ENCODE measurements at regions not wholly inside any gene's neighbourhood (a gene's known extent, or its start where the extent isn't known, plus 50 kb on each side); places are given as distances from the start of the nearest gene placed in this dataset.
"Not testable (repeated sequence)": the region's sequence is repeated elsewhere in the genome, so short reads cannot be mapped to it uniquely, and the experiment has no call there.

DNA sequence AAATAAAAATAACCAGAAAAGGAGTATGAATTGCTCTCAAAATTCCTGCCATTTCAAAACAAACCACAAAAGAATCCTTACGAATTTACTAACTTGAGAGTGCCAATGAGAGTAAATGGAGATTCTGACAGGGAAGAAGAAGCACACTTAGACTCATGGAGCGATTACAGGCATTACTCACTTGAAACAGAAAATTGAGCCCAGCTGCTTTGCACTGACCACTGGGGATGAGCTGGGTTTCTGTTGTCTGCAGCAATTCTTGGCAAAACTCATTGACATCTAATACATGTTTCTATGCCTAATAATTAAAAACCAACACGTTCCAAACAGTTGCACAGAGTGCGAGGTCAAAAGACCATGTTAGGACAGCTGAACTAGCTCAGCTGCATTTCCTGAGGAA lies 731.6 kb downstream of the DNAH5 start:
- no peak for DNase-seq

DNA sequence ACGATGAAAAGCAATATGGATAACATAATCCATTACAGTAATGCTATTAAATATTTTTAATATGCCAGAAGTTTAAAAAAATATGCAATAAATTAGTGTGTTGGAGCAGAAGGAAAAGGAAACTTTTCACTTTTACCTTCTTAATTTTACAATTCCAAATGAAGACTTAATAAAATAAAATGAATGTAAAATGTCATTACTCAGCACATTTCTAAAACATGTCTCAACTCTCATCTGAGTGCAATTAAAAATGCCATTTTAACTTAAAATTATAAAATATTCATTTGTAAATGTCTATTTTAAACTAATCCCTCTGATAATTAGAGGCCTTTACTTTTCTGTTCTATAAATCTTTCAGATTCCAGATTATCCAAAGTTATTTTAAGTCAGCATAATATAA lies 733.4 kb downstream of the DNAH5 start:
- DNase-seq: no peak

DNA sequence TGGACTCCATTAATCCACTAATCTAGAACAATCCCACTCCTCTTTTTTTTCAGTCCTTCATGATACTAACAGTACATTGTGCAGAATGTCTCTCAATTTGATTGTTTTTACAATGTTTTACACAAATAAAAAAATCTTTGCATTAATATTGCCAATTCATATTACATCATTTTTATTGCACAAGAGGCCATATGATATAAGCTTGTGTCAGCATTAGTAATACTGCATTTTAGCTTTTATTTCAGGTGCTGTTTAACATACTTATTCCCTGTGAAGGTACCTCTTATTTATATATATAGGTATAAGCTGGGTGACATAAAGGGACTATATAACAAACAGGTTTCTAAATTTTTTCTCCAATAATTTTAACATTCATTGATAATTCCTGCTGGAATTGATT lies 737.4 kb downstream of the DNAH5 start:
- DNase-seq: no peak

DNA sequence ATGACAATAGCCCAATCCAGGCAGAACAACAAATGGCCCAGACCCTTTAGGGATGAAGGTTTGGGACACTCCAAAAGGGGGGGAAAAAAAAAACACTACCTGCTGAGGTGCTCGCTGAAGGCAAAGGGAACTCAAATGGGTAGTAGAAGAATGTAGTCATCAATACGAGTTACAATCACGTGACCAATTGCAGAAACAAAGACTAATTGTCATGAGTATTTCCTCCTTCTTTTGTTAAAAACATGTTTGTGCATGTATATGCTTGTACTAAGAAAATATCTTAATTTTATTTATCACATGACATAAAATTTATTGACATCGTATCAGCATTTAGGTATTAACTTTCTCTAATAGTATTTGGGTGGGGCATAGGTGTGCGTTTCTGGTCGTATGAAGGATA lies 743.5 kb downstream of the DNAH5 start:
- no peak for DNase-seq

DNA sequence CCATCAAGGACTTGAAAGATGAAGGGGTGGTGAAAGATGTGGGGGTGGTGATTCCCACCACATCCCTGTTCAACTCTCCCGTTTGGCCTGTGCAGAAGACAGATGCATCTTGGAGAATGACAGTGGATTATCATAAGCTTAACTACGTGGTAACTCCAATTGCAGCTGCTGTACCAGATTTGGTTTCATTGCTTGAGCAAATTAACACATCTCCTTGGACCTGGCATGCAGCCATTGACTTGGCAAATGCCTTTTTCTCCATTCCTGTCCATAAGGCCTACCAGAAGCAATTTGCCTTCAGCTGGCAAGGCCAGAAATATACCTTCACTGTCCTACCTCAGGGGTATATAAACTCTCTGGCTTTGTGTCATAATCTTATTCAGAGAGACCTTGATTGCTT lies 746.3 kb downstream of the DNAH5 start:
- not testable (repeated sequence) for DNase-seq

DNA sequence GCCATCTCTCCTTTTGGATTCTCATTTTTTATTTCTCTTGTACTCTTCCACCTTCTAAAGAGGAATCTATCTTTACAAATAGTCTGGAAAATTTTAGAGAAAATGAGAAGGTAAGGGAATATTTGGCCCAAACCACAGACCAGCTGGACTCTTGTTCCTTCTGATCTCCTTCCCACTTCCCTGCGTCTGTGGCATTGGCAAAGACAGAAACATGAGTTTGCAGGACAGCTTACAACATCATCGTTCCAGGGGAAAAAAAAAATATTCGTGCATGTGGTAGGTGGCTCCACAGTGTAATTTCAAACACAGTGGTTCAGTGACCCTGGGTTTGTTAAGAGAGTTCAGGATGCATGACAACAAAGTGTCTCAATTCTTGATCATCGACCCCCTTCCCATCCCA lies 755.0 kb downstream of the DNAH5 start:
- DNase-seq: no peak

DNA sequence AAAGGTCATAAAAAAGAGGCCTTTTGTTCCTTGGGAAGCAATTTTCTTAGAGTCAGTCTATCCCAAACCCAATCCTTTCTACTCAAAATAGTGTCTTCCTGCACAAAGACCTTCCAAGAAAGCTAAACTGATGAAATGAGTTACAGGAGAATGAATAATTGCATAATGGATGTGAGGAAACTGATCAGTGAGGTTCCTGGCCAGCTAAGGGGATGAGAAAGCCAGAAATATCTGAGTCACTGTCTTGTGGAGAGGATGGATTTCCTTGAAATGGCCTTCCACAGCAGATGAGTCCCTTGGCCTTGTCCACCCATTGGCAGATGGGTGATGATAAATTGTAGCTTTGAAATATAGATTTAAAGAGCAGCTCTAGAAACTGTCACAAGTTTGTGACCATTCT lies 756.1 kb downstream of the DNAH5 start:
- DNase-seq: no peak

DNA sequence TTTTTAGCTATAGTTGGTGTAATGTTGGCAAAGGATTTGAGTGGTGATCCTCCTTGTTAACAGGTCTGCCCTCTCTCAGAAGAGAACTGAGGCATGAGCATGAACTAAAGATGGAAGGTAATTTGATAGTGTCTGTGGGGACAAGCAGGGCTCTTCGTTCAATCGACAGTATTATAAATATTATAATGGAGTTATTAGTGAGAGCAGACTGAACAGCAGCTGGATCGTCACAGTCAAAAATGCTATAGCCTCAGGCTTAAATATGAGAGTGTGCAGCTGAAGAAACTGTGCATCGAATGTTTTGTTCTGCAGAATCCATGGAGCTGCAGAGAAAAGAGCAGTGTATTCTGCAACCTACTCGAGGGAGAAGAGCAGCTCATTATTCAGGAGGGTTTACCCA lies 757.3 kb downstream of the DNAH5 start:
- DNase-seq: no peak

DNA sequence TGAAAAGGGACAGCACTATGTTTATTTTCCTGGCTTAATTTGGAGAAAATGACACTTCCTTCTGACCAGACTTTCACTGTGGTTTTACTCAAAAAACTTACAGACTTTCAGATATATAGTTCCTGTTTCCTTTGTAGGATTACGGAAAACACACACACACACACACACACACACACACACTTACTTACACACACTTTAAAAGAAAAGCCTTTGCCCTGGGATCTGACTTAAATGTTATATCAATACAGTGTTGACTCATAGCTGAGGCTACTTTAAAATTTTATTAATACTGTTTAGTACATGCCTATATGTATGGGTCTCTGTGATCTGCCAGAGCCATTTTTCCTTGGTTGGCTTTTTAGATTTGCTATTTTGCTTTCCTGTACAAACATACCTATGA lies 758.3 kb downstream of the DNAH5 start:
- DNase-seq: no peak

DNA sequence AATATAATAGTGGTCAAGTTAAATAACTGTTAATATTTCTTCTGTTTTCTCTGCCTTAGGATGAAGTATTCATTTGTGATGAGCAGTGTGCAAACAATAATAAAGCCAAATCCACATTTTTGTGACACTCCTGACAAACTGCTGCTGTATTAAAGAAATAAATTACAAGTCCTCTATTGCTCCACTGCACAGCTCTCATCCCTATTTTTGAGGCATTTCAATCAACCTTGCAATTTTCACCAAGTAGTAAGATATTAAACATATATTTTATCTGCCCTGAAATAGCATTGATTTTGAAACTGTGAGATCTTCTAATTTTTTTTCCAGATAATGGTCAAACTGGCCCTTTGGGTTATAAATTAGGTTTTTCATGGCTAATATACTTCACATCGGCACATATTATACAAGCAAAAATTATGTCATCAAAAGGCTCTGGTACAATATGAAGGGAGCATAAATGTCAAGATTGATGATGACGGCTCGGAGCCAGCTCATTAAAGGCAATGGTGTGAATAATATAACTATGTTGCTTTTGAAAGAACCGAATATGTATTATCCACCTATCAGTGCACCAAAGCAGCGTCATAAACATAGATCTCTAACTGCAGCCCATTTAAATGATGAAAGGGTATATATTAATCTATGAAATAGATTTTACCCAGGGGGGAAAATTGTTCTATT lies 764.9 kb downstream of the DNAH5 start:
- DNase-seq: no peak

DNA sequence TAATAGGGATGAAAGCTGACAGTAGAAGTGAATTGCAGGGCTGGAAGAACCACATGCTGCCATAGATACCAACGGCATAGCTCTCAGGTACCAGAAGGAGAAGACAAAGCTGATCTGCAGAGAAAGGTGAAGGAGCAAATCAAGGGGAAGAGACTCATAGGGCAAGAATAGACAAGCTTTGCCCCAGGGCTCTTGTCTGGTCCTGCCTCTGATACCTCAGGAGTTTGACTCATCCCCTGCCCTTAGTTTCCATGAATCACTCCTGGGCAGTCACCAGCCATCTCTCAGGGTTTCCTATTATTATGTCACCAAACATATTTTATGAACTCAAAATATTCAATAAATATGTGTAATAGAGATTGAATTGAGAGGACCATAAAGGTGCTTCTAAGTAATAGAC lies 800.9 kb downstream of the DNAH5 start:
- DNase-seq: no peak

DNA sequence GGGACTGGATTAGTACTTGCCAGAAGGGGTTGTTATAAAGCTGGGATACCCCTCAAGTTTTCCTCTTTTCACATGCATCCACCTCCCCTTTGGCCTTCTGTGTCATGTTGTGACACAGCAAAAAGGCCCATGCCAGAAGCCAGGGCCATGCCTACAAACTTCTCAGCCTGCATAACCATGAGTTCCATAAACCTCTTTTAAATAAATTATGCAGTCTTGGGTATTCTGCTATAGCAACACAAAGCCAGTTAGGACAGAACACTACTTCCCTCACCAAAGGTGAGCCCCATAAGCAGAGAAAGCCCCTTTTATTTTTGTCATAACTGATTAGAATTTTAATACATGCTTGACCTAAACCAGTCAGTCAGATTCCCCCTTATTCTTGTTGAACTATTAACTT lies 801.3 kb downstream of the DNAH5 start:
- DNase-seq: no peak

DNA sequence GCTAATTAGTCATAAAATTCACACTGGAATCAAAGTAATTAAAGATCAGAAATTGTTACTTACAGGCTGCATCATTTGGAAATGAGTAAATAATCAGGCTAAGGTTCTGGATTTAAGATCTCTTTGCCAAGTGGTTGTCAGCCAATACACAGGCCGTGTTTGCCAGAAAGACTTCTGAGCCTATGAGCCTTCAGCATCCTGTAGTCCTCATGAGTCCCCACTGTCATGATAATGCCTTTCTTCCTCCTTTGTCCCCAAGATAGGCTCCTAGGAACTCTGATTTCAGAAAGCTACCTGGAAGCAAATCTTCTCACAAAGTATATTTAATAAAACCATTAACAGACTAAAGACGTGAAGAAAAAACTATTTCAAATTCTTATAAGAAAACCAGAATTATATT lies 810.5 kb downstream of the DNAH5 start:
- DNase-seq: no peak

DNA sequence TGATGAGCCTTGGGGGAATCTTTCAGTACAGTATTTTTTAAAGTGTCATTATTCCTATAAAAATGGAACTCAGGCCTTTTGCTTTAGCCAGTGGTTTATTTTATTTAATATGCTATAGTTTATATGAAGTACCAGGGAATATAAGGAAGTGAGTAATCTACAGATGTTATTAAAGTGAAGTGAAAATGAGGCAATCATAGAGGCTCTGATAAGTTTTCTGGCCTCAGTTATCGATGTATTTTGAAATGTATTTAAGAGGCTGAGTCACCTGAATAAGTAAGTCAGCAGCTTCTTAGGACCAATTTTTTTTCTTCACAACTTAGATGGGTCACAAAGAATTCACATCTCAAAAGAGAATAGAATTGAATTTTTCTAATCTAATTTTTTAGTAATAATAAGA lies 829.0 kb downstream of the DNAH5 start:
- DNase-seq: no peak

DNA sequence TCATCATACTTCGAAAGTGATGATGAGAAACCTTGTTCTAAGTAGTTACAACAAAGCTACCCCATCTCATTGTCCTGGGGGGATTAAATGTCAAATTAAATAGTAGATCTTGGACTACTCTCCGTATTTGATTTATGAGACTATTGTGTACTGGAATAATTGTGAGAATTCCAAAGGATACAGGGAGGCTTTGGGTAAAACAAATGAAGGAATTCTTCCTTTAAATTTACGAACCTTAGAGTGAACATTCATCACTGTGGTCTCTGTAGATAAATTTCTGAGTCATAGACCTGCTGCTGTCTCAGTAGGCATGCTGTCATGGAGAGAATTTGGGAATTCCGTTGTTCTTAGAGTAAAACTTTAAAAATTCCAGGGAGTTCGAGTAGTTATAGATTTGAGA lies 836.2 kb downstream of the DNAH5 start:
- no peak for DNase-seq

DNA sequence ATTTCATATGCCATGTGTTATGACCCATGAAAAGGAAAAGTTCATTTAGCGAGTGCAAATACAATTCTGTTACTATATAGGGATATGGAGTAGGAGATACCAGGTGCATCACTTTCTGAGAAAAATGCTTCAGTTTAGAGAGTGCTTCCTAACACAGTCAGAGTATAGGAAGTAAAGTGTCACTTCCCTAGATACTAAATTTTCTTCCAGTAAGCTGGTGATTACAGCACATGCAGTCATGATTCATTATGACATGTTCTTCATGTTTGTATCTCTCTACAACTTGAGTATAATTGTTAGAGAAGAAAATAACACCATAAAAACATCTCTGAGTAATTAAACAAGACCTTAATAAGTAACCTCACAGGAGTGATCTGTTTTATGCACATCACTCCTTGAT lies 837.0 kb downstream of the DNAH5 start:
- DNase-seq: no peak

DNA sequence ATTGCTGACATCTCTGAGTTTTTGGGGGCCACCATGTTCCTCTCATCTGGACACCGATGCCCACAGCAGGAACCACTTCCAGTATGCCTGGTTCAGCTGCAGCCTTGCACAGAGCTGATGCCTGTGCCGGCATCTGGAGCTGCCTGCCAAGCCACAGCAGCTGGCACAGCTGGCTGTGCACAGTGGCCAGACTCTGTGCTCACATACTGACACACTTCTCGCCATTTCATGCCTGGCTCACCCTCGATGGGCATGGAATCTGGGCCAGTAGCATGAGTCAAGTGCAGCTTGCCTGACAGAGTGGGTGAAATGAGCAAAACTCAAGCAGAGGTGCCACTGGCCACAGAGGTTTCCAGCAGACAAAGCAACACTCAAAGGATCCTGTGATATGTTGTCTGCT lies 863.4 kb downstream of the DNAH5 start:
- DNase-seq: no peak

DNA sequence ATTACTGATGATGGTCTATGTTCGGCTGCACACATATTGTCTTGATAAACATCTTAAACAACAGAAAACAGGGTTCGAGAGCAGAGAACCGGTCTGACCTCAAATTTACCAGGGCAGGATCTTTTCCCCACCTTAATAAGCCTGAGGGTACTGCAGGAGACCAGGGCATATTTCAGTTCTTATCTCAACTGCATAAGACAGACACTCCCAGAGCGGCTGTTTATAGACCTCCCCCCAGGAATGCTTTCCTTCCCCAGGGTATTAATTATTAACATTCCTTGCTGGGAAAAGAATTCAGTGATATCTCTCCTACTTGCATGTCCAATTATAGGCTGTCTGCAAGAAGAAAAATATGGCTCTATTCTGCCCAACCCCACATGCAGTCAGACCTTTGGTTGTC lies 871.6 kb downstream of the DNAH5 start:
- DNase-seq: not testable (repeated sequence)

DNA sequence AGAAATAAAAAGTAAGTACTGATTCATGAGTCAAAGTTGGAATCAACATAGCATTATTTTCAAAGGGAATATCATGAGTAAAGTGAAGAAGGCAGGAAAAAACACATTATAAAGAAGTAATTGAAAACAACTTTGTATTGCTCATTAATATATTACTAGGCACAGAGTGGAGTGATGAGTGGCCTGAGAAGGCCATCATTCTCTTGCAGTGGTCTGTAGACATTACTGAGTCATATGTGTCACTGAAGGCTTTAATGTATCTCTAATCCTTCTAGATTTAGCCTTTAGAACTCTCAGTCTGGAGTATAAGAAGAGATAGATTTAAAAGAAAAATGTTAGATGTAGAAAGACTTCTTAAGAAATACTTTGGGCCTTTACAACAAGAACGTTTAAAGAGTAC lies 881.4 kb downstream of the DNAH5 start:
- no peak for DNase-seq

DNA sequence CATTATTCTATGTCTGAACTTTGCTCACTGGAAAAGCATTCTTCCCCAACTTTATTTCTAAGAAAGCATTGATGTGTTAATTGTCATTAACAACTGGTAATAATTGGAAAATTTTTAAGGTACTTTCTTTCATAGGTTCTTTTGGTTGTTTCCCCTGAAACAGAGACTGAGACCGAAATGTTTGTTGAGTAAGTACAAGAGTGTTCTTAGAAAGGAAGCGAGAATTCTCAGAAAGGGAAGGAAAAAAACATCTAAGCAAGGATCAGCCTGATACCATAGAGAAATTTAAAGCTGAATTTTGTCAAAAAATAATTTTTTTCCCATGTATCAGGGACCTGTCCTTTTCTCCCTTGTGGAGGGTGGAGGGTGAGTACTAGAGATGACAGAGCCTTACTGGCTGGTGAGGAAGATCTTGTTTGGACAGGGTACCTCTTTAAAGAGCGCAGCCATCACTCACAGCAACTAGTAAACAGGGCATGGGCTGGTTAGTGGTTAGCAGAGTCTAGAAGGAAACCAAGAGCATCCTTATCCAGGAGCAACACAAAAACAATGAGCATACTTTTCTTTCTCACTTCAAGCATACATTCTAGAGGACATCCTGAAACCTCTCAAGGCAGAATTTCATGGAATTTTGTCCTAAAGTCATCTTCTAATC lies 898.5 kb downstream of the DNAH5 start:
- DNase-seq: no peak

DNA sequence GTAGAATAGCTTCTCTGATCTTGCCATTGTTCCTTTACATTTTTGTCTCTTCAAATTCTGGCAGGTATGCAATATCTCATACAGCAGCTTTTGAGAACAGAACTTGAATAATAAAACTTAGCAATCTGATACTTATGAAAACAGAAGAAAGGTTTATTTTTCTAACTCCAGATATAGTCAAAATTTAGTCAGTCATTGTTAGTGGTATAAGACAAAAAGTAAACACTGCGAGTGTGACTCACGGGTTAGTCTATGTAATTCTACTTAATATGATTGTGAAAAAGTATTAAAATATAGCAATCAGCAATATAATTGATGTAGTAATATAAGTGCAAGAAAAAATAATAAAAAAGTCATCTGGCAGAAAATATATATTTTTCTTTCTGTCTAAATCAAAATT lies 910.4 kb downstream of the DNAH5 start:
- no peak for DNase-seq

DNA sequence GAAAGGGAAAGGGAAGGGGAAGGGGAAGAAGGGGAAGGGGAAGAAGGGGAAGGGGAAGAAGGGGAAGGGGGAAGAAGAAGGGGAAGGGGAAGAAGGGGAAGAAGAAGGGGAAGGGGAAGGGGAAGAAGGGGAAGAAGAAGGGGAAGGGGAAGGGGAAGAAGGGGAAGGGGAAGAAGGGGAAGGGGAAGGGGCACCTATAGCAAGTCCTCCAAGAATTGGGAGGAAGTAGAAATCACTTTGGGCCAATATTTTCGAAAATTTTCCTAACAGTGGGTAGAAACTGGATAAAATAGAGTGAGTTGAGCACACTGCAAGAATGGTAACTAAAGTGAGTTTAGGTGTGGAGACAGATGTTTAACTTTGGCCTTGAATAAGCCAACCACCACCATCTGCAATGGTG lies 915.3 kb downstream of the DNAH5 start:
- no peak for DNase-seq

DNA sequence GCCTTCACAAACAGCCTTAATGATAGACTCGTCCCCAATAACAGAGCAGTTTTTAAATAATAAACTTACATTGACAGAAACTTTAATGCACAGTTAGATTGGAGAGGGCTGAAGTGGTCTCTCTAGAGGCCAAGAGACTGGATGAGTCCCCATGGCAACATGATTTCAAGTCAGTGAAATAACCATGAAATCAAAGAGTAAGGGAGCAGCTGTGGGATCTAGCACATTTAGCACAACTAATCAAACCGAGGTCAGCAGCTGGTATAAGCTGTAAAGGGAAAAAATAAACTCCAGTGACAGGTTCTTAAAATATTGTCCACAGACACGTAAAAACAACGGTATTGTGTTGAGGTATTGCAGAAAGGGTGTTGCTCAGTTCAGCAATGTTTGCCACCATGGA lies 916.6 kb downstream of the DNAH5 start:
- no peak for DNase-seq

DNA sequence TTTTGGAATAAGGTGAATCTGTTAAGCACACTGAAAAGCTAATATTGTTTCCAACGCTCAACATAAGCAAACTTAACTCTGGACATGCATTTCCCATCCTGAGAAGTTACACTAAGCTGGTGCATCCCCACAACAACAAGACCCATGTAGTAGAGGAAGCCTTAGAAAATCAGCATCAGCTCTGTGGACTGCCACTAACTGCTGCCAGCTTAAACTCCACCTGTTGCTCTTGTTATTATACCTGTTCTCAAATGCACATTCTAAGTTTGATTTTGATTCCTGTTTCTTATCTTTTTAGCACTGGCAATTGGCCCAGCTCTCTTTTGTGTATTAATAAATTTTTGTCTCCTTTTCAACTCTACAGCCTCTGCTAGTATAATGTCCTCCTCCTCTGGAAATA lies 924.8 kb downstream of the DNAH5 start:
- DNase-seq: no peak

DNA sequence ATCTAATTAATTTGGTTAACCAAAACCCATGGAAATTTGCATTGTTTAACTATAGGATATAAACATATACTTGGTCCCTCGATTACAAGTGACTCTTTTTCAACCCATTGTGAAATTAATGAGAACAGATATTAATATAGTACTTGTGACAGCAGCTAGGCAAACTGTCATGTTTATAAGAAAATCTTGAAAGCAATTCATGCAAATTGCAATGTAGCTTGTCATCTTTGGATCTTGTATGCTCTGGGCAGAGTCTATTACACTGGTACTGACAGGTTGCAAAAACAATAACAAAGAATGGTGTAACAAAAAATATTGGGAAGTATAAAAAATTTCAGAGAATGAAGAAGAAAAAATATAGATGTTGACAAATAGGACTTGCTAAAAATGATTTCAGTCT lies 941.0 kb downstream of the DNAH5 start:
- no peak for DNase-seq
